Brain microvascular endothelial cell (primary cell): ENCODE measurements at regions not wholly inside any gene's neighbourhood (a gene's known extent, or its start where the extent isn't known, plus 50 kb on each side); places are given as distances from the start of the nearest gene placed in this dataset.

Source experiments
- DNase-seq: peaks from one replicate; pipeline ENCODE4 v3.0.0-alpha.2; 2020
- H3K27ac ChIP-seq: fragments of 250-450 bp; sonication (Bioruptor Pico); 2 replicates; pipeline ENCODE4 v1.5.1; 2020; ENCODE audit warnings: mild to moderate bottlenecking, moderate library complexity
- H3K27me3 ChIP-seq: fragments of 250-450 bp; sonication (Bioruptor Pico); replicated peaks from 2 replicates; pipeline ENCODE4 v1.5.1; 2020; ENCODE audit warnings: mild to moderate bottlenecking
- H3K36me3 ChIP-seq: fragments of 250-450 bp; sonication (Bioruptor Pico); replicated peaks from 2 replicates; pipeline ENCODE4 v1.5.1; 2020; ENCODE audit warnings: mild to moderate bottlenecking
- H3K4me3 ChIP-seq: 2 replicates; pipeline ENCODE4 v1.5.1; 2011; ENCODE audit warnings: low read depth, mild to moderate bottlenecking, control low read depth, low read length, moderate library complexity
- CTCF ChIP-seq: IDR thresholded peaks from 2 replicates; pipeline ENCODE4 v1.5.1; 2011; ENCODE audit warnings: low read depth, mild to moderate bottlenecking, moderate library complexity, low read length, control low read depth, inconsistent platforms; ENCODE audit errors: missing control alignments
- in situ Hi-C: cut with HindIII; loops from 2 replicates; pipeline ENCODE4 v1.10.0; 2017; ENCODE audit warnings: low sequenced_read_pairs, low pct_ligation_motif_present

GRCh38 chr2:434625-435024 is 146.7 kb upstream of the ALKAL2 start:
- no peaks in the 10 kb centered on the region for H3K27me3 ChIP-seq
- DNase-seq, result no peak
- H3K27ac ChIP-seq, result no peak overlapping the region
- H3K36me3 ChIP-seq, result no peaks in the 10 kb centered on the region
- TF ChIP-seq CTCF, result no peak
- in situ Hi-C loops, result no loop called here
- no peak overlapping the region for H3K4me3 ChIP-seq

DNA sequence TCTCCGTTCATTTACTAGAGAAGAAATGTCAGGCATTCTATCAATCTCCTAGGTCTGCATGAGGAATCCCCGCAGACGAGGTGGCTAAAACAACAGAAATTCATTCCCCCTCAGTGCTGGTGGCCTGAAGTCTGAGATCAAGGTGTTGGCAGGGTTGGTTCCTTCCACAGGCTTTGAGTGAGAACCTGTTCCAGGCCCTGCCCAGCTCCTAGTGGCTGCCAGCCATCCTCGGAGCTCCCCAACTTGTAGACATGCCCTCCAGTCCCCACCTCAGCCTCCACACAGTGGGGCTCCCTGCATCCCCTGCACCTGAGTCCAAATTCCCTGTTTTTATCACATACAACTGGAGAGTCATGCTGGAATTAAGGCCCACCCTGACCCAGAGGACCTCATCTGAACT is 145.3 kb upstream of the ALKAL2 start:
- in situ Hi-C loops, result no loop called here
- no peak for TF ChIP-seq CTCF
- no peak for DNase-seq
- Histone ChIP-seq H3K27me3 (no peaks in the 10 kb centered on the region), H3K4me3 (no peak overlapping the region), H3K27ac (no peak overlapping the region), H3K36me3 (no peaks in the 10 kb centered on the region)

GRCh38 chr2:430291-431040 is 142.6 kb upstream of the ALKAL2 start:
- no peaks in the 10 kb centered on the region for H3K36me3 ChIP-seq
- in situ Hi-C loops, result no loop called here
- no peak for TF ChIP-seq CTCF
- no peak for DNase-seq
- H3K27me3 ChIP-seq, result no peaks in the 10 kb centered on the region
- no peak overlapping the region for H3K27ac ChIP-seq
- no peak overlapping the region for H3K4me3 ChIP-seq

GRCh38 chr2:429575-430254 is 141.8 kb upstream of the ALKAL2 start:
- DNase-seq, result no peak
- no peaks in the 10 kb centered on the region for H3K27me3 ChIP-seq
- no peak overlapping the region for H3K27ac ChIP-seq
- in situ Hi-C loops, result no loop called here
- H3K36me3 ChIP-seq, result no peaks in the 10 kb centered on the region
- TF ChIP-seq CTCF, result no peak
- H3K4me3 ChIP-seq, result no peak overlapping the region

DNA sequence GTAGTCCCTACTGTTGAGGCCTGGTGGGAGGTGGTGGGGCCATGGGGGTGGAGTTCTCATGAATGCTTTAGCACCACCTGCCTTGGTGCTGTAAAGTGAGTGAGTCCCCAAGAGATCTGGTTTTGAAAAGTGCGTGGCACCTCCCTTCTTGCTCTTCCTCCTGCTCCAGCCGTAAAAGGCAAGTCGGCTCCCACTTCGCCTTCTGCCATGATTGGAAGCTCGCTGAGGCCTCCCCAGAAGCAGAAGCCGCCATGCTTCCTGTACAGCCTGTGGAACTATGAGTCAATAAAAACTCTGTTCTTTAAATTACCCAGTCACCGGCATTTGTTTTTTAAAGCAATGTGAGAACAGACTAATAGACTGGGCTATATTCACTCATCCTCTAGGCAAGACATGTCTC is 141.3 kb upstream of the ALKAL2 start:
- TF ChIP-seq CTCF, result no peak
- no peak overlapping the region for H3K4me3 ChIP-seq
- no peaks in the 10 kb centered on the region for H3K36me3 ChIP-seq
- H3K27me3 ChIP-seq, result no peaks in the 10 kb centered on the region
- no peak for DNase-seq
- in situ Hi-C loops, result no loop called here
- H3K27ac ChIP-seq, result no peak overlapping the region
